Stimulated activated CD4-positive, alpha-beta T cell treated with anti-CD3 and anti-CD28 coated beads, Interleukin-12 subunit alpha, Interleukin-12 subunit beta, amount 100 ng/mL, for 24 hours (primary cell): ENCODE measurements at regions not wholly inside any gene's neighbourhood (a gene's known extent, or its start where the extent isn't known, plus 50 kb on each side); places are given as distances from the start of the nearest gene placed in this dataset.

Experiments used
- DNase-seq, 2 experiments: peaks; one replicate each; pipeline ENCODE4 v3.0.0-alpha.2; 2020; ENCODE audit warnings: low read depth in 2 of 2

DNA sequence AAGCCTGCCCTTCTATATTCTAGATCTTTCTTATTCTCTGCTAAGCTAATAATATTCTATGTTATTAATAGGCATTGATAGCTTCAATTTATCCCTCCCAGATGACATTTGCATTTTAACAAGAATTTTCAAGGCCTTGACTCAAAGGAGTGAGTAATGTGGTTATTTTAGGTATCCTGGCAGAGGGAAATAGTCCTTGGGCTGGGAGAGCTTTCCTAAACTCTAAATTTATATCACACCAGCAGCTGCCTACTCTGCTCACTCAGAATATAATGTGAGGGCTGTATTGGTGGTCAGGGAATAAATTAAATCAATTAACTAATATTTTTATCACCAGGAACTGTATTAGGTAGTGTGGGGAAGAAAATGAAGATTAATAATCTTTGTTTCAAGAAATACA is 74.8 kb upstream of the ADAM23 start:
- DNase-seq = no peak

DNA sequence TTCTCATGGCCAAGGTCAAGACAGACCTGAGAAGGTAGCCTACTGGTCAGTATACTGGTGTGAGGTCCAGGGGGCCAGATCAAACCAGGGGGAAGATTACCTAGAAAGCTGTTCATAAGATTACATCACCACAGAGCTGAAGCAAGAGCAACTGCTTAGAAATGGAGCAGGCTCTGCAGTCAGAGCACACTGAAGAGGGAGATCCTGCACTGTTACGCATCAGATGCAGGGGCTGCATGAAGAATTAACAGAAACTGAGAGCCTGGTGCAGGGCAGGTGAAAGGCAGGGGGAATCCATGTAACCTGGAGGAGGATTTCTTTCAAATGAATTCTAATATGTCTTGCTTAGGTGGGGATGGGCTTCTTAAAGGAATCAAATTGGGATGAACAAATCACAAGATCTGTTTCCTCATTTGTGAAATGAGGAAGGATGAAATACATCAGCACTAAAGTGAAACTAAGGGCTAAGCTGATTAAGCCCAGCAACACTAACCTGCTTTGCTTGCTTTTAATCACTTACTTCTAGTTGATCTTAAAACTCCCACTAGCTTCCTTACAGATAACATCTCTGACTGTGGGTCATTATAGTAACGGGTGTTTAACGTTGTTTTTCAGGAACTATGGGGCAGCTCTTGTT is 74.3 kb upstream of the ADAM23 start:
- DNase-seq = no peak

- no peak for DNase-seq
Measured at GRCh38 chr2:206375956-206376355, 67.4 kb upstream of the ADAM23 start.

GRCh38 chr2:206378835-206379234 is 64.5 kb upstream of the ADAM23 start:
- no peak for DNase-seq

- no peak for DNase-seq
Measured at GRCh38 chr2:206379266-206379665, 64.1 kb upstream of the ADAM23 start.

- no peak for DNase-seq
Measured at GRCh38 chr2:206379886-206380285, 63.4 kb upstream of the ADAM23 start.

DNA sequence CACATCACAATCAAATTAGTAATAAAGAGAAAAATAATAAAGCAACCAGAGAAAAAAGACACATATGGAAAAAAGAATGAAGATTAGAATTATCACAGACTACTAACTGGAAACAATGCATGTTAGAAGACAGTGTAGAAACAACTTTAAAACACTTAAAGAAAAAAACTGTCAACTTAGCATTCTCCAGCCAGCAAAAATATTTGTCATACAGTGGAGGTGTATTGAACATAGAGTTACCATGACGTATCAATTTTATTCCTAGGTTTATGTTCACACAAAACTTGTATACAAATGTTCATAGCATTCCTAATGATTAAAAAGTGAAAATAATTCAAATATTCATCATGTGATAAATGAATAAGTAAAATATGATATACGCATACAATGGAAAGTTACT is 61.5 kb upstream of the ADAM23 start:
- DNase-seq = no peak

GRCh38 chr2:206383669-206384068 is 59.7 kb upstream of the ADAM23 start:
- no peak for DNase-seq

DNA sequence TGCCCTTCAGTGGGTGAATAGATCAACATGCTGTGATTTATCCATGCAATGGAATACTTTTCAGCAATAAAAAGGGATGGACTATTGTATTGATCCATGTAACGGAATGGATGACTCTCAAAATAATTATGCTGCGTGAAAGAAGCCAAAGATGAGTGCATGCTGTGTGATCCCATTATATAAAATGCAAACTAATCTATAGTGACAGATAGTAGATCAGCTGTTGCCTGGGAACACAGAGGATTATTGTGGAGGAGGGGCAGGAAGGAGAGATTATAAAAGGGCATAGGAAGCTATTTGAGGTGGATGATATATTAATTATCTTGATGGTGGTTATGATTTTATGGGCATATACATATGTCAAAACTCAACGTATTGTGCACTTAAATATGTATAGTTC is 55.5 kb upstream of the ADAM23 start:
- no peak for DNase-seq

GRCh38 chr2:206388698-206389097 is 54.6 kb upstream of the ADAM23 start:
- no peak for DNase-seq

- DNase-seq = no peak
Measured at GRCh38 chr2:206389164-206389563, 54.2 kb upstream of the ADAM23 start.

DNA sequence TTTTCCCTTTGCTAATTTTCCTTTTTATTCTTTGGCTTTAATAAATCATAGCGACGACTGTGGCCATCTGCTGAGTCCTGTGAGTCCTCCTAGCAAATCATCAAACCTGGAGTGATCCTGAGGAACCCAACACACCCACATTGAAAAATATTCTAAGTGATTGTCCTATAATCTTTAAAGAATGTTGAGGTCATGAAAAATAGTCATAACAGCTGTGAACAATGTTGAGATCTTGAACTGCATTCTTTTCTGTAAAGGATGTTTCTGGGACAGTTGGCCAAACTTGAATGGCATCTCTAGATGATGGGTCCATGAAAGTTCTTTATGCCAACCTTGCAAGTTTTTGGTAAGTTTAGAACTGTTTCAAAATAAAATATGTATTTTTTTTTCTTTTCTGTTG is 53.2 kb upstream of the ADAM23 start:
- no peak for DNase-seq

DNA sequence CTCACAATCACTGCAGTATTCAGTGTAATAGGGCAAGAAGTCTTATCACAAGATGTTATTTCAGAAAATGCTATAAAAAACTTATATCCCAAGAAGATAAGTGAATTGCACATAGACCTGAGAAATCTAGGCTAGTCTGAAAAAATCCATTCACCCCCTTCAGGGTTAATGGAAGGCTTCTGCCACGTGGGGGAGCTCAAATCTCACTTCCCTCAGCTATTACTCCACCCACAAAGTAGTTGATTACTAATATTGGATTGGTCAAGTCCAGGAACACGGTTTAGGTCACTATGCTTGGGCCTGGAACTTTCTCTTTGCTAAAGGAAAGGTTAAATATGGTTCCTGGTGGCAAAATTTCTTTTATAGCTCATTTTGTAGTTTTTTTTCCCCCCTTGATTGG is 51.2 kb upstream of the ADAM23 start:
- DNase-seq = peak in 1 of 2 experiments; percentile 2
